K562 (cell line): ENCODE measurements at regions not wholly inside any gene's neighbourhood (a gene's known extent, or its start where the extent isn't known, plus 50 kb on each side); places are given as distances from the start of the nearest gene placed in this dataset.

ENCODE experiments used
- CAMTA2 ChIP-seq: fragments of 250-450 bp; sonication (Bioruptor Pico); conservative IDR thresholded peaks from 2 replicates; pipeline ENCODE4 v1.5.1; 2022
- CCAR2 ChIP-seq: fragments of 200-400 bp; formaldehyde crosslinking; IDR thresholded peaks from 2 replicates; pipeline ENCODE4 v1.6.1; 2017; ENCODE audit warnings: mild to moderate bottlenecking, low read depth, low read length
- CEBPB ChIP-seq: fragments of 450-650 bp; IDR thresholded peaks from 2 replicates; pipeline ENCODE4 v1.6.1; 2016; ENCODE audit warnings: missing genetic modification characterization, missing compliant biosample characterization
- CREBBP ChIP-seq: IDR thresholded peaks from one replicate; pipeline ENCODE4 v1.6.1; 2012; ENCODE audit warnings: low read depth, mild to moderate bottlenecking, control low read depth, inconsistent platforms, low read length
- FOXM1 ChIP-seq, 2 experiments: fragments of 450-650 bp in 1 of 2; sonication (generic) in 1 of 2; formaldehyde crosslinking in 1 of 2; IDR thresholded peaks; 2 replicates each; pipeline versions ENCODE4 v1.6.1 to v1.9.0; 2017 to 2022; ENCODE audit warnings: low read depth in 2 of 2, mild to moderate bottlenecking in 2 of 2, missing genetic modification reagents in 1 of 2, moderate library complexity in 1 of 2
- HLTF ChIP-seq: fragments of 450-650 bp; IDR thresholded peaks from 2 replicates; pipeline ENCODE4 v1.6.1; 2016
- KLF16 ChIP-seq: IDR thresholded peaks from 2 replicates; pipeline ENCODE4 v1.6.1; 2016; ENCODE audit warnings: antibody characterized with exemption
- L3MBTL2 ChIP-seq: fragments of 450-650 bp; IDR thresholded peaks from 2 replicates; pipeline ENCODE4 v1.6.1; 2016; ENCODE audit warnings: mild to moderate bottlenecking, moderate library complexity
- MEIS2 ChIP-seq: fragments of 450-650 bp; IDR thresholded peaks from 2 replicates; pipeline ENCODE4 v1.6.1; 2014; ENCODE audit warnings: mild to moderate bottlenecking; ENCODE audit not compliant: partially characterized antibody
- MYNN ChIP-seq, 2 experiments: sonication (generic); formaldehyde crosslinking in 1 of 2; IDR thresholded peaks; 2 replicates each; pipeline versions ENCODE4 v1.5.0 to v1.6.1; 2016 to 2020; ENCODE audit warnings: antibody characterized with exemption in 1 of 2, missing genetic modification reagents in 1 of 2
- POLR2B ChIP-seq: fragments of 450-650 bp; IDR thresholded peaks from 2 replicates; pipeline ENCODE4 v1.6.1; 2018; ENCODE audit warnings: low read depth; ENCODE audit not compliant: partially characterized antibody
- POLR3A ChIP-seq: IDR thresholded peaks from 2 replicates; pipeline ENCODE4 v1.6.1; 2011; ENCODE audit warnings: borderline replicate concordance, mild to moderate bottlenecking, moderate library complexity; ENCODE audit not compliant: insufficient read length, insufficient read depth; ENCODE audit errors: extremely low read depth
- YY1 ChIP-seq, 3 experiments: IDR thresholded peaks; 2 replicates each; pipeline ENCODE4 v1.6.1; 2011; ENCODE audit warnings: low read length in 2 of 3, mild to moderate bottlenecking in 2 of 3, moderate library complexity in 2 of 3, borderline replicate concordance in 1 of 3, control low read depth in 1 of 3, low read depth in 1 of 3; ENCODE audit not compliant: insufficient read depth in 3 of 3, insufficient replicate concordance in 2 of 3, control insufficient read depth in 1 of 3, insufficient read length in 1 of 3; ENCODE audit errors: extremely low read depth in 1 of 3
- ZNF263 ChIP-seq: sonication (generic); formaldehyde crosslinking; IDR thresholded peaks from 2 replicates; pipeline ENCODE4 v1.8.0; 2022; ENCODE audit warnings: mild to moderate bottlenecking, missing genetic modification reagents, borderline replicate concordance
- ZNF3 ChIP-seq: fragments of 250-450 bp; sonication (Bioruptor Pico); IDR thresholded peaks from 2 replicates; pipeline ENCODE4 v1.5.0; 2021; ENCODE audit warnings: mild to moderate bottlenecking, moderate library complexity
- ZNF785 ChIP-seq: fragments of 250-450 bp; sonication (Bioruptor Pico); IDR thresholded peaks from 2 replicates; pipeline ENCODE4 v1.4.0; 2020; ENCODE audit warnings: mild to moderate bottlenecking
- TF ChIP-seq, protein P1 (sequence below): fragments of 450-650 bp; formaldehyde crosslinking; IDR thresholded peaks from 2 replicates; pipeline ENCODE4 v1.4.0; 2020; ENCODE audit warnings: mild to moderate bottlenecking, moderate library complexity
- TF ChIP-seq, protein P2 (sequence below), 2 experiments: fragments of 450-650 bp; IDR thresholded peaks; 2 replicates each; pipeline ENCODE4 v1.6.1; 2016
- TF ChIP-seq, protein P3 (sequence below): fragments of 250-450 bp; sonication (Bioruptor Pico); IDR thresholded peaks from 2 replicates; pipeline ENCODE4 v1.4.0; 2020; ENCODE audit warnings: borderline replicate concordance
- TF ChIP-seq, protein P4 (sequence below): fragments of 250-450 bp; sonication (Bioruptor Pico); IDR thresholded peaks from 2 replicates; pipeline ENCODE4 v1.4.0; 2020; ENCODE audit warnings: mild to moderate bottlenecking, moderate library complexity
- TF ChIP-seq, protein P5 (sequence below): sonication (generic); formaldehyde crosslinking; IDR thresholded peaks from 2 replicates; pipeline ENCODE4 v1.8.1; 2023; ENCODE audit warnings: mild to moderate bottlenecking, missing genetic modification reagents

DNA sequence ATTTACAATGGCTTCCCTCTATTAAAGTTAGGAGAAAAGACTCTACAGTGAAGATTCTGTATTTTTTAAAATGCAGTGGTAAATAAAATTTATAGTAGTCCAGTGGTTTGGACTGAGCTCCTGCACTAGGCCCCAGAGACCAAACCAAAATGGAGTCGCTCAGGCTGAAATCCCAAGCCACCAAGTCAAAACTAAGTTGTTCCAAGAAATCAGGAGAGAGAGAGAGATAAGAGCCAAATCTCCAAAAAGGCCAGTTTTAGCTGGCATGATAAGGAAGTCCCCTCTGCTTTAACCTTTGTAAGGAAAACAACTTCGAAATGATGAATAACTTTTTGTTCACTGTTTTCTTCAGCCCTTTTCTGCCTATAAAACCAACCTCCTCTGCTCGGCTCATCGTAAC is 265.9 kb upstream of the KLF14 start (continued):
- TF ChIP-seq, protein P1, sequence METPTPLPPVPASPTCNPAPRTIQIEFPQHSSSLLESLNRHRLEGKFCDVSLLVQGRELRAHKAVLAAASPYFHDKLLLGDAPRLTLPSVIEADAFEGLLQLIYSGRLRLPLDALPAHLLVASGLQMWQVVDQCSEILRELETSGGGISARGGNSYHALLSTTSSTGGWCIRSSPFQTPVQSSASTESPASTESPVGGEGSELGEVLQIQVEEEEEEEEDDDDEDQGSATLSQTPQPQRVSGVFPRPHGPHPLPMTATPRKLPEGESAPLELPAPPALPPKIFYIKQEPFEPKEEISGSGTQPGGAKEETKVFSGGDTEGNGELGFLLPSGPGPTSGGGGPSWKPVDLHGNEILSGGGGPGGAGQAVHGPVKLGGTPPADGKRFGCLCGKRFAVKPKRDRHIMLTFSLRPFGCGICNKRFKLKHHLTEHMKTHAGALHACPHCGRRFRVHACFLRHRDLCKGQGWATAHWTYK (CRISPR knock-in tag) = no peak
- TF ChIP-seq KLF16 (no peak), CEBPB (tag) (no peak), FOXM1 (IDR thresholded peaks at IDR 0.05; ENCODE audit: low read depth) (no peak), FOXM1 (CRISPR knock-in tag; IDR thresholded peaks at IDR 0.05; ENCODE audit: low read depth) (no peak), CAMTA2 (no peak), MEIS2 (no peak), L3MBTL2 (no peak), POLR2B (no peak), ZNF785 (CRISPR knock-in tag) (no peak), POLR3A (no peak), YY1 (IDR thresholded peaks at IDR 0.05; ENCODE audit: borderline replicate concordance in 1 of 3, control insufficient read depth in 1 of 3, extremely low read depth in 1 of 3, insufficient read depth in 3 of 3, insufficient read length in 1 of 3, insufficient replicate concordance in 2 of 3, low read depth in 1 of 3, low read length in 2 of 3) (peak in 1 of 3 experiments; percentile 48), ZNF3 (CRISPR knock-in tag) (no peak), CREBBP (no peak), HLTF (no peak), ZNF263 (no peak), MYNN (IDR thresholded peaks at IDR 0.05) (no peak), MYNN (CRISPR knock-in tag; IDR thresholded peaks at IDR 0.05) (no peak), CCAR2 (no peak)
- TF ChIP-seq, protein P2, sequence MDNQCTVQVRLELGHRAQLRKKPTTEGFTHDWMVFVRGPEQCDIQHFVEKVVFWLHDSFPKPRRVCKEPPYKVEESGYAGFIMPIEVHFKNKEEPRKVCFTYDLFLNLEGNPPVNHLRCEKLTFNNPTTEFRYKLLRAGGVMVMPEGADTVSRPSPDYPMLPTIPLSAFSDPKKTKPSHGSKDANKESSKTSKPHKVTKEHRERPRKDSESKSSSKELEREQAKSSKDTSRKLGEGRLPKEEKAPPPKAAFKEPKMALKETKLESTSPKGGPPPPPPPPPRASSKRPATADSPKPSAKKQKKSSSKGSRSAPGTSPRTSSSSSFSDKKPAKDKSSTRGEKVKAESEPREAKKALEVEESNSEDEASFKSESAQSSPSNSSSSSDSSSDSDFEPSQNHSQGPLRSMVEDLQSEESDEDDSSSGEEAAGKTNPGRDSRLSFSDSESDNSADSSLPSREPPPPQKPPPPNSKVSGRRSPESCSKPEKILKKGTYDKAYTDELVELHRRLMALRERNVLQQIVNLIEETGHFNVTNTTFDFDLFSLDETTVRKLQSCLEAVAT (IDR thresholded peaks at IDR 0.05) = no peak
- TF ChIP-seq, protein P3, sequence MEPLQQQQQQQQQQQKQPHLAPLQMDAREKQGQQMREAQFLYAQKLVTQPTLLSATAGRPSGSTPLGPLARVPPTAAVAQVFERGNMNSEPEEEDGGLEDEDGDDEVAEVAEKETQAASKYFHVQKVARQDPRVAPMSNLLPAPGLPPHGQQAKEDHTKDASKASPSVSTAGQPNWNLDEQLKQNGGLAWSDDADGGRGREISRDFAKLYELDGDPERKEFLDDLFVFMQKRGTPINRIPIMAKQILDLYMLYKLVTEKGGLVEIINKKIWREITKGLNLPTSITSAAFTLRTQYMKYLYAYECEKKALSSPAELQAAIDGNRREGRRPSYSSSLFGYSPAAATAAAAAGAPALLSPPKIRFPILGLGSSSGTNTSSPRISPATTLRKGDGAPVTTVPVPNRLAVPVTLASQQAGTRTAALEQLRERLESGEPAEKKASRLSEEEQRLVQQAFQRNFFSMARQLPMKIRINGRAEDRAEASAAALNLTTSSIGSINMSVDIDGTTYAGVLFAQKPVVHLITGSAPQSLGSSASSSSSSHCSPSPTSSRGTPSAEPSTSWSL = no peak
- TF ChIP-seq, protein P4, sequence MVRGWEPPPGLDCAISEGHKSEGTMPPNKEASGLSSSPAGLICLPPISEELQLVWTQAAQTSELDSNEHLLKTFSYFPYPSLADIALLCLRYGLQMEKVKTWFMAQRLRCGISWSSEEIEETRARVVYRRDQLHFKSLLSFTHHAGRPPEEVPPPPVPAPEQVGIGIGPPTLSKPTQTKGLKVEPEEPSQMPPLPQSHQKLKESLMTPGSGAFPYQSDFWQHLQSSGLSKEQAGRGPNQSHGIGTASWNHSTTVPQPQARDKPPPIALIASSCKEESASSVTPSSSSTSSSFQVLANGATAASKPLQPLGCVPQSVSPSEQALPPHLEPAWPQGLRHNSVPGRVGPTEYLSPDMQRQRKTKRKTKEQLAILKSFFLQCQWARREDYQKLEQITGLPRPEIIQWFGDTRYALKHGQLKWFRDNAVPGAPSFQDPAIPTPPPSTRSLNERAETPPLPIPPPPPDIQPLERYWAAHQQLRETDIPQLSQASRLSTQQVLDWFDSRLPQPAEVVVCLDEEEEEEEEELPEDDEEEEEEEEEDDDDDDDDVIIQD = no peak
- TF ChIP-seq, protein P5, sequence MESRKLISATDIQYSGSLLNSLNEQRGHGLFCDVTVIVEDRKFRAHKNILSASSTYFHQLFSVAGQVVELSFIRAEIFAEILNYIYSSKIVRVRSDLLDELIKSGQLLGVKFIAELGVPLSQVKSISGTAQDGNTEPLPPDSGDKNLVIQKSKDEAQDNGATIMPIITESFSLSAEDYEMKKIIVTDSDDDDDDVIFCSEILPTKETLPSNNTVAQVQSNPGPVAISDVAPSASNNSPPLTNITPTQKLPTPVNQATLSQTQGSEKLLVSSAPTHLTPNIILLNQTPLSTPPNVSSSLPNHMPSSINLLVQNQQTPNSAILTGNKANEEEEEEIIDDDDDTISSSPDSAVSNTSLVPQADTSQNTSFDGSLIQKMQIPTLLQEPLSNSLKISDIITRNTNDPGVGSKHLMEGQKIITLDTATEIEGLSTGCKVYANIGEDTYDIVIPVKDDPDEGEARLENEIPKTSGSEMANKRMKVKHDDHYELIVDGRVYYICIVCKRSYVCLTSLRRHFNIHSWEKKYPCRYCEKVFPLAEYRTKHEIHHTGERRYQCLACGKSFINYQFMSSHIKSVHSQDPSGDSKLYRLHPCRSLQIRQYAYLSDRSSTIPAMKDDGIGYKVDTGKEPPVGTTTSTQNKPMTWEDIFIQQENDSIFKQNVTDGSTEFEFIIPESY (CRISPR knock-in tag) = no peak
